C4-2B (cell line): ENCODE measurements at regions not wholly inside any gene's neighbourhood (a gene's known extent, or its start where the extent isn't known, plus 50 kb on each side); places are given as distances from the start of the nearest gene placed in this dataset.

Experiments used
- ZFX ChIP-seq: fragments of 450-650 bp; IDR thresholded peaks from 2 replicates; pipeline ENCODE4 v1.6.1; 2017
- TF ChIP-seq, protein P1 (sequence below): fragments of 450-650 bp; conservative IDR thresholded peaks from 2 replicates; pipeline ENCODE4 v1.5.1; 2017; ENCODE audit warnings: mild to moderate bottlenecking

DNA sequence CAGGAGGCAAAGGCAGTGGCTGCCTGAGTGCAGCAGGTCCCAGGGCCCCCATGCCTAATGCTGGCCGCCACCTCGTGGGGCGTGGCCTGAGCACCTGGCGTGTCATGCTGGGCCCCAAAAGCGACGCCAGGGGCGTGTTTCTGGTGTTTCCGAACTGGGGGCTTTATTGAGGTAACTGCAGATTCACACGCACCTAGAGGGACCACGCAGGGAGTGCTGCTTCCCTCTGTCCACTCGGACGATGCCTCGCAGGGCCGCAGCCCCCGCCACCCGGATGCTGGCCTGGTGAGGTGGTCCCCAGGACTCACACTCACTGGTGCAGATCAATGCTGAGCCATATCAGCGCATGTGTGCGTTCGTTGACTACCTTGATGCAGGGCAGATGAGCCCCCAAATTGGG, 736.2 kb downstream of the BRD1 start:
- TF ChIP-seq, protein P1, sequence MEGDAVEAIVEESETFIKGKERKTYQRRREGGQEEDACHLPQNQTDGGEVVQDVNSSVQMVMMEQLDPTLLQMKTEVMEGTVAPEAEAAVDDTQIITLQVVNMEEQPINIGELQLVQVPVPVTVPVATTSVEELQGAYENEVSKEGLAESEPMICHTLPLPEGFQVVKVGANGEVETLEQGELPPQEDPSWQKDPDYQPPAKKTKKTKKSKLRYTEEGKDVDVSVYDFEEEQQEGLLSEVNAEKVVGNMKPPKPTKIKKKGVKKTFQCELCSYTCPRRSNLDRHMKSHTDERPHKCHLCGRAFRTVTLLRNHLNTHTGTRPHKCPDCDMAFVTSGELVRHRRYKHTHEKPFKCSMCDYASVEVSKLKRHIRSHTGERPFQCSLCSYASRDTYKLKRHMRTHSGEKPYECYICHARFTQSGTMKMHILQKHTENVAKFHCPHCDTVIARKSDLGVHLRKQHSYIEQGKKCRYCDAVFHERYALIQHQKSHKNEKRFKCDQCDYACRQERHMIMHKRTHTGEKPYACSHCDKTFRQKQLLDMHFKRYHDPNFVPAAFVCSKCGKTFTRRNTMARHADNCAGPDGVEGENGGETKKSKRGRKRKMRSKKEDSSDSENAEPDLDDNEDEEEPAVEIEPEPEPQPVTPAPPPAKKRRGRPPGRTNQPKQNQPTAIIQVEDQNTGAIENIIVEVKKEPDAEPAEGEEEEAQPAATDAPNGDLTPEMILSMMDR: no peak
- no peak for TF ChIP-seq ZFX
